ENCODE measurements at regions not wholly inside any gene's neighbourhood (a gene's known extent, or its start where the extent isn't known, plus 50 kb on each side); places are given as distances from the start of the nearest gene placed in this dataset.

GRCh38 chr20:18956890-18957289, 143.3 kb downstream of the SCP2D1 start:
- TF ChIP-seq EZH2 (IDR thresholded peaks at IDR 0.05) (no peak), POLR2AphosphoS5 (IDR thresholded peaks at IDR 0.05; ENCODE audit: borderline replicate concordance, low read depth, low read length) (no peak)
